HL-60 (cell line): ENCODE measurements at regions not wholly inside any gene's neighbourhood (a gene's known extent, or its start where the extent isn't known, plus 50 kb on each side); places are given as distances from the start of the nearest gene placed in this dataset.

Experiments used
- DNase-seq, 2 experiments: peaks; one replicate each; pipeline ENCODE4 v3.0.0-alpha.2; 2010 to 2020; ENCODE audit warnings: low read depth in 1 of 2, low spot score in 1 of 2
- H3K27ac ChIP-seq: fragments of 250-450 bp; sonication (Bioruptor Pico); replicated peaks from 2 replicates; pipeline ENCODE4 v1.5.1; 2020; ENCODE audit warnings: mild to moderate bottlenecking, moderate library complexity
- H3K27me3 ChIP-seq: fragments of 250-450 bp; sonication (Bioruptor Pico); 2 replicates; pipeline ENCODE4 v1.5.1; 2021; ENCODE audit warnings: mild to moderate bottlenecking, moderate library complexity; ENCODE audit not compliant: insufficient read depth, poor library complexity, severe bottlenecking
- H3K4me3 ChIP-seq: replicated peaks from 2 replicates; pipeline ENCODE4 v1.5.1; 2011; ENCODE audit warnings: mild to moderate bottlenecking, control low read depth, low read length; ENCODE audit not compliant: insufficient read depth
- GABPA ChIP-seq: IDR thresholded peaks from 2 replicates; pipeline ENCODE4 v1.6.1; 2012; ENCODE audit warnings: low read depth
- POLR2AphosphoS5 ChIP-seq: IDR thresholded peaks from 2 replicates; pipeline ENCODE4 v1.6.1; 2012; ENCODE audit warnings: low read depth
- SPI1 ChIP-seq: IDR thresholded peaks from 2 replicates; pipeline ENCODE4 v1.6.1; 2012; ENCODE audit warnings: low read depth, mild to moderate bottlenecking, borderline replicate concordance
- TF ChIP-seq, protein P1 (sequence below): IDR thresholded peaks from 2 replicates; pipeline ENCODE4 v1.6.1; 2012; ENCODE audit warnings: low read depth; ENCODE audit not compliant: insufficient replicate concordance
- TF ChIP-seq, protein P2 (sequence below): IDR thresholded peaks from one replicate; pipeline ENCODE4 v1.5.1; 2011; ENCODE audit warnings: low read length, control low read depth, inconsistent platforms; ENCODE audit not compliant: insufficient read depth

DNA sequence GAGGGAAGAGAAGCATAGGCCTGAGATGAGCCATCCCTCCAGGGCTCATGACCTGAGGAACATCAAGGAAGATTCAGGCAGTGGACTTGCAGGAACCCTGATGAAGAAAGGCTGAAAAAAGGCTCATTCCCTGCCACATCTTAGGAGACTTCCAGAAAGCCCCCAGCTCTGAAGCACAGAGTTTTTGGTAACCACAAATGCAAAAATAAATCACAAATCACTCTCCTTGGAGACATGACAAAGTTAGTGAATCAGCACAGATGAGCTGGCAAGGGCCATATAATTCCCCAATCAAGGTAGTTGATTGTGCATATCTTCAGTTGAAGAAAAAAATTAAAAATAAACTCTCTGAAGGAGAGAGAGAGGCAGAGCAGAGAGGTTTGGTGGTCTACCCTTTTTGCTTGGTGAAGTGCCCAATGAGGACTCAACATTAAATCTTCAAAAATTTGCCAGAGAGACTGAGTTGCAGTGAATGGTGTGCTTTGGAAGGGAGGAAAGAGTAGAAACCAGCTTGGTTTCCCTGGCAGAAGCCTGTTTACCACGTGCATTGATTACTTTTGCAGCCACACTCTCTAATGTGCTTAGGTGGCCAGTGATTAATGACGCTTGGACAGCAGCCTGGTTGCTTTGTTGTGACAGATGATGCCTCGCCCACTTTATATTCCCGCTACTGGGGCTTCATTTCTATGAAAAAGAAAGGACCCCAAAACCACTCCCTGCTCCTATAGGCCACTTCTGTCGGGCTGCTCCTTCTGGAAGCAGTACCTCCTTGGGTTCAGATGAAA is 257.4 kb upstream of the SLC14A2 start:
- no peak overlapping the region for H3K4me3 ChIP-seq
- TF ChIP-seq POLR2AphosphoS5: no peak
- TF ChIP-seq, protein P1, sequence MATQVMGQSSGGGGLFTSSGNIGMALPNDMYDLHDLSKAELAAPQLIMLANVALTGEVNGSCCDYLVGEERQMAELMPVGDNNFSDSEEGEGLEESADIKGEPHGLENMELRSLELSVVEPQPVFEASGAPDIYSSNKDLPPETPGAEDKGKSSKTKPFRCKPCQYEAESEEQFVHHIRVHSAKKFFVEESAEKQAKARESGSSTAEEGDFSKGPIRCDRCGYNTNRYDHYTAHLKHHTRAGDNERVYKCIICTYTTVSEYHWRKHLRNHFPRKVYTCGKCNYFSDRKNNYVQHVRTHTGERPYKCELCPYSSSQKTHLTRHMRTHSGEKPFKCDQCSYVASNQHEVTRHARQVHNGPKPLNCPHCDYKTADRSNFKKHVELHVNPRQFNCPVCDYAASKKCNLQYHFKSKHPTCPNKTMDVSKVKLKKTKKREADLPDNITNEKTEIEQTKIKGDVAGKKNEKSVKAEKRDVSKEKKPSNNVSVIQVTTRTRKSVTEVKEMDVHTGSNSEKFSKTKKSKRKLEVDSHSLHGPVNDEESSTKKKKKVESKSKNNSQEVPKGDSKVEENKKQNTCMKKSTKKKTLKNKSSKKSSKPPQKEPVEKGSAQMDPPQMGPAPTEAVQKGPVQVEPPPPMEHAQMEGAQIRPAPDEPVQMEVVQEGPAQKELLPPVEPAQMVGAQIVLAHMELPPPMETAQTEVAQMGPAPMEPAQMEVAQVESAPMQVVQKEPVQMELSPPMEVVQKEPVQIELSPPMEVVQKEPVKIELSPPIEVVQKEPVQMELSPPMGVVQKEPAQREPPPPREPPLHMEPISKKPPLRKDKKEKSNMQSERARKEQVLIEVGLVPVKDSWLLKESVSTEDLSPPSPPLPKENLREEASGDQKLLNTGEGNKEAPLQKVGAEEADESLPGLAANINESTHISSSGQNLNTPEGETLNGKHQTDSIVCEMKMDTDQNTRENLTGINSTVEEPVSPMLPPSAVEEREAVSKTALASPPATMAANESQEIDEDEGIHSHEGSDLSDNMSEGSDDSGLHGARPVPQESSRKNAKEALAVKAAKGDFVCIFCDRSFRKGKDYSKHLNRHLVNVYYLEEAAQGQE: no peak
- no peak for TF ChIP-seq SPI1
- no peak for TF ChIP-seq GABPA
- TF ChIP-seq, protein P2, sequence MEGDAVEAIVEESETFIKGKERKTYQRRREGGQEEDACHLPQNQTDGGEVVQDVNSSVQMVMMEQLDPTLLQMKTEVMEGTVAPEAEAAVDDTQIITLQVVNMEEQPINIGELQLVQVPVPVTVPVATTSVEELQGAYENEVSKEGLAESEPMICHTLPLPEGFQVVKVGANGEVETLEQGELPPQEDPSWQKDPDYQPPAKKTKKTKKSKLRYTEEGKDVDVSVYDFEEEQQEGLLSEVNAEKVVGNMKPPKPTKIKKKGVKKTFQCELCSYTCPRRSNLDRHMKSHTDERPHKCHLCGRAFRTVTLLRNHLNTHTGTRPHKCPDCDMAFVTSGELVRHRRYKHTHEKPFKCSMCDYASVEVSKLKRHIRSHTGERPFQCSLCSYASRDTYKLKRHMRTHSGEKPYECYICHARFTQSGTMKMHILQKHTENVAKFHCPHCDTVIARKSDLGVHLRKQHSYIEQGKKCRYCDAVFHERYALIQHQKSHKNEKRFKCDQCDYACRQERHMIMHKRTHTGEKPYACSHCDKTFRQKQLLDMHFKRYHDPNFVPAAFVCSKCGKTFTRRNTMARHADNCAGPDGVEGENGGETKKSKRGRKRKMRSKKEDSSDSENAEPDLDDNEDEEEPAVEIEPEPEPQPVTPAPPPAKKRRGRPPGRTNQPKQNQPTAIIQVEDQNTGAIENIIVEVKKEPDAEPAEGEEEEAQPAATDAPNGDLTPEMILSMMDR: no peak
- no peak for DNase-seq

GRCh38 chr18:45359275-45360009 is 255.8 kb upstream of the SLC14A2 start:
- Histone ChIP-seq H3K27ac (no peak overlapping the region), H3K4me3 (no peak overlapping the region), H3K27me3 (peaks cover 3% of the 10 kb centered on the region)
- DNase-seq: no peak
- TF ChIP-seq, protein P1: no peak
- TF ChIP-seq GABPA (no peak), SPI1 (no peak), POLR2AphosphoS5 (no peak)
- TF ChIP-seq, protein P2: no peak

More for the DNA sequence above, 257.4 kb upstream of the SLC14A2 start:
- Histone ChIP-seq H3K27me3 (peaks cover 3% of the 10 kb centered on the region), H3K27ac (no peak overlapping the region)

GRCh38 chr18:45361125-45361851 is 254.0 kb upstream of the SLC14A2 start:
- TF ChIP-seq GABPA (no peak), POLR2AphosphoS5 (no peak), SPI1 (no peak)
- TF ChIP-seq, protein P2: no peak
- TF ChIP-seq, protein P1: no peak
- DNase-seq: no peak
- H3K27ac ChIP-seq: no peak overlapping the region

More at GRCh38 chr18:45361125-45361851, 254.0 kb upstream of the SLC14A2 start:
- Histone ChIP-seq H3K4me3 (no peak overlapping the region), H3K27me3 (no peaks in the 10 kb centered on the region)
